Heart left ventricle (tissue), 16 donors: ENCODE measurements at regions not wholly inside any gene's neighbourhood (a gene's known extent, or its start where the extent isn't known, plus 50 kb on each side); places are given as distances from the start of the nearest gene placed in this dataset.

ENCODE experiments used
- ATAC-seq, 4 donors: fragments of 200-7000 bp; cut with Tn5 transposase; one replicate each; pipeline ENCODE4 v1.9.1; 2020 to 2022; ENCODE audit warnings: moderate library complexity in 4 of 4, mild to moderate bottlenecking in 3 of 4, moderate number of reproducible peaks in 1 of 4
- DNase-seq, 5 donors: peaks; one replicate each; pipeline ENCODE4 v3.0.0-alpha.2; 2020
- H3K27ac ChIP-seq, 12 donors: fragments of 200-600 bp; sonication (generic) in 4 of 12; one replicate each; pipeline versions ENCODE4 v1.5.0 to v1.8.0; 2016 to 2022; ENCODE audit warnings: mild to moderate bottlenecking in 2 of 12
- H3K27me3 ChIP-seq, 9 donors: fragments of 200-600 bp; sonication (generic) in 2 of 9; one replicate each; pipeline versions ENCODE4 v1.5.1 to v1.8.0; 2016 to 2022; ENCODE audit warnings: mild to moderate bottlenecking in 3 of 9
- H3K36me3 ChIP-seq, 9 donors: fragments of 200-600 bp; sonication (generic) in 2 of 9; one replicate each; pipeline versions ENCODE4 v1.5.0 to v1.8.0; 2018 to 2022; ENCODE audit warnings: mild to moderate bottlenecking in 2 of 9
- H3K4me1 ChIP-seq, 12 donors: fragments of 200-600 bp; sonication (generic) in 4 of 12; one replicate each; pipeline versions ENCODE4 v1.5.0 to v1.8.0; 2016 to 2022; ENCODE audit warnings: mild to moderate bottlenecking in 3 of 12
- H3K4me3 ChIP-seq, 12 donors: fragments of 200-600 bp; sonication (generic) in 4 of 12; one replicate each; pipeline versions ENCODE4 v1.5.0 to v1.8.0; 2017 to 2022; ENCODE audit warnings: mild to moderate bottlenecking in 9 of 12, moderate library complexity in 4 of 12
- H3K9me3 ChIP-seq, 12 donors: fragments of 200-600 bp; sonication (generic) in 4 of 12; one replicate each; pipeline versions ENCODE4 v1.5.0 to v1.8.0; 2016 to 2022; ENCODE audit warnings: mild to moderate bottlenecking in 1 of 12
- CTCF ChIP-seq, 12 donors: fragments of 200-600 bp; sonication (generic) in 4 of 12; IDR thresholded peaks; one replicate each; pipeline versions ENCODE4 v1.5.0 to v1.8.0; 2018 to 2022; ENCODE audit warnings: antibody characterized with exemption in 12 of 12, mild to moderate bottlenecking in 5 of 12
- POLR2A ChIP-seq, 2 donors: fragments of 450-650 bp; IDR thresholded peaks; one replicate each; pipeline ENCODE4 v1.6.1; 2017; ENCODE audit warnings: antibody characterized with exemption in 2 of 2, mild to moderate bottlenecking in 2 of 2, moderate library complexity in 2 of 2
- WGBS, 4 donors: extraction: QIAGEN DNeasy Blood & Tissue Kit in 2 of 4; methylation state at CpG; one replicate each; pipeline versions ENCODE4 v1.1.5 to v1.1.7; 2013 to 2018; 5-methylcytosine and 5-hydroxymethylcytosine counted together
- intact Hi-C, 10 donors: fragments of 100-400 bp; cut with DNase I; formaldehyde crosslinking; loops; one replicate each; pipeline versions ENCODE4 v1.11.1 to v1.14.2; 2022
- donor health status: ischemic (EF 13 %, LVEDD 7.1; RV severe dilation, severe dysfunction).
- donor health status: healthy with polysubstance abuse.
- donor health status: DM: no; HTN: yes; CAD: no.
- donor health status: DM: no; HTN: no; CAD: no.
- donor health status: ischemic (EF 25% LVEDD 6.9; RV normal size, moderate dysfunction).
- donor health status: ischemic (EF 25% LVEDD 5.7; RV mildly dilated, moderate dysfunction).
- donor health status: healthy.
- donor health status: DM: yes; HTN: yes; CAD: no.
- donor health status: ischemic (EF 35%, LVEDD 5.7; RV mildly dilated, moderate dysfunction).
- donor health status: nonischemic (EF 11% LVEDD 7.7; RV severe dilation, severe dysfunction).
- donor health status: DM: yes; HTN: yes; CAD: no.
- donor health status: PGD.
- donor health status: ischemic (EF 29% LVEDD 5.4; RV normal size, mild dysfunction).
- donor health status: nonischemic (EF 23%, LVEDD 6.1; RV moderate dilation, normal function).

GRCh38 chr6:99148761-99149160 is 200.7 kb downstream of the FAXC start:
- Histone ChIP-seq H3K27me3 (no peaks in the 10 kb centered on the region), H3K4me1 (no peaks in the 10 kb centered on the region), H3K27ac (no peak overlapping the region), H3K4me3 (no peak overlapping the region), H3K9me3 (peaks cover 0 to 6% (median 0%) of the 10 kb centered on the region in 12 donors), H3K36me3 (no peaks in the 10 kb centered on the region)
- 62 to 76% (median 70%) methylated on average over 2 of the region's 2 CpGs for WGBS, 4 donors
- DNase-seq (no peak), ATAC-seq (no peak)
- intact Hi-C loops, result no loop called here
- TF ChIP-seq CTCF (IDR thresholded peaks at IDR 0.05) (no peak), POLR2A (IDR thresholded peaks at IDR 0.05) (no peak)

- WGBS, 4 donors, result 50 to 69% (median 54%) methylated on average over 2 of the region's 2 CpGs
- no peaks in the 10 kb centered on the region for H3K4me1 ChIP-seq
- no peak overlapping the region for H3K27ac ChIP-seq
- no peak overlapping the region for H3K4me3 ChIP-seq
- intact Hi-C loops, result no loop called here
- DNase-seq (no peak), ATAC-seq (no peak)
- H3K27me3 ChIP-seq, result no peaks in the 10 kb centered on the region
- TF ChIP-seq CTCF (IDR thresholded peaks at IDR 0.05) (no peak), POLR2A (IDR thresholded peaks at IDR 0.05) (no peak)
- H3K9me3 ChIP-seq, result peaks cover 0 to 6% (median 0%) of the 10 kb centered on the region in 12 donors
- H3K36me3 ChIP-seq, result no peaks in the 10 kb centered on the region
Observed at GRCh38 chr6:99148111-99148510, 200.4 kb upstream of the FBXL4 start.

- Histone ChIP-seq H3K9me3 (no peaks in the 10 kb centered on the region), H3K36me3 (no peaks in the 10 kb centered on the region), H3K4me1 (no peaks in the 10 kb centered on the region), H3K4me3 (no peak overlapping the region), H3K27ac (no peak overlapping the region), H3K27me3 (no peaks in the 10 kb centered on the region)
- 68 to 81% (median 69%) methylated on average over 5 of the region's 5 CpGs for WGBS, 4 donors
- ATAC-seq (no peak), DNase-seq (no peak)
- intact Hi-C loops, result no loop called here
- TF ChIP-seq POLR2A (IDR thresholded peaks at IDR 0.05) (no peak), CTCF (IDR thresholded peaks at IDR 0.05) (no peak)
Observed at GRCh38 chr6:99147206-99147605, 199.5 kb upstream of the FBXL4 start.

GRCh38 chr6:99146711-99147110 is 199.0 kb upstream of the FBXL4 start:
- Histone ChIP-seq H3K27me3 (no peaks in the 10 kb centered on the region), H3K27ac (no peak overlapping the region), H3K4me1 (no peaks in the 10 kb centered on the region), H3K4me3 (no peak overlapping the region), H3K36me3 (no peaks in the 10 kb centered on the region), H3K9me3 (no peaks in the 10 kb centered on the region)
- TF ChIP-seq POLR2A (IDR thresholded peaks at IDR 0.05), result no peak
- no peak for TF ChIP-seq CTCF (IDR thresholded peaks at IDR 0.05)
- ATAC-seq (no peak), DNase-seq (no peak)
- intact Hi-C loops, result no loop called here
- 67 to 76% (median 74%) methylated on average over 4 of the region's 4 CpGs for WGBS, 4 donors
